OCI-LY7 (cell line): ENCODE measurements at regions not wholly inside any gene's neighbourhood (a gene's known extent, or its start where the extent isn't known, plus 50 kb on each side); places are given as distances from the start of the nearest gene placed in this dataset.

ENCODE experiments used
- CTCF ChIP-seq: fragments of 200-600 bp; sonication (generic); conservative IDR thresholded peaks from 2 replicates; pipeline ENCODE4 v1.5.1; 2014; ENCODE audit warnings: mild to moderate bottlenecking, antibody characterized with exemption, low read length, moderate library complexity, mixed read lengths
- EZH2phosphoT487 ChIP-seq: fragments of 200-600 bp; sonication (generic); IDR thresholded peaks from 2 replicates; pipeline ENCODE4 v1.6.1; 2018; ENCODE audit warnings: low read depth, borderline replicate concordance, mild to moderate bottlenecking, mixed run types, antibody characterized with exemption, low read length, moderate library complexity, mixed read lengths

- TF ChIP-seq EZH2phosphoT487 (no peak), CTCF (no peak)
These were observed 51.4 kb upstream of the SLC35B4 start for GRCh38 chr7:134367956-134368749.
